HEK293 (cell line): ENCODE measurements at regions not wholly inside any gene's neighbourhood (a gene's known extent, or its start where the extent isn't known, plus 50 kb on each side); places are given as distances from the start of the nearest gene placed in this dataset.

Experiments
- CTCF ChIA-PET: fragments of 350-600 bp; formaldehyde crosslinking; extraction: SDS; loops from one replicate; lab custom pipeline; 2021; ENCODE audit warnings: antibody characterized with exemption; lab: Yijun Ruan, JAX
- POLR2A ChIA-PET: fragments of 300-600 bp; formaldehyde crosslinking; extraction: SDS; loops from one replicate; lab custom pipeline; 2020; ENCODE audit warnings: antibody characterized with exemption, inconsistent platforms; lab: Yijun Ruan, JAX
- H3K27ac ChIP-seq: fragments of 200-500 bp; sonication (Bioruptor generic); 2 replicates; pipeline ENCODE4 v1.5.1; 2014; ENCODE audit warnings: low read depth, low read length, control low read depth, inconsistent platforms; ENCODE audit errors: extremely low read depth
- H3K36me3 ChIP-seq, 2 experiments: fragments of 200-500 bp in 1 of 2; sonication (Bioruptor generic) in 1 of 2; 1 replicate in 1 of 2; 2 replicates in 1 of 2; pipeline ENCODE4 v1.5.1; 2014 to 2017; ENCODE audit warnings: inconsistent platforms in 2 of 2, low read length in 2 of 2; ENCODE audit not compliant: control insufficient read depth in 2 of 2, insufficient read depth in 1 of 2
- H3K4me1 ChIP-seq: fragments of 200-500 bp; sonication (Bioruptor generic); 2 replicates; pipeline ENCODE4 v1.5.1; 2014; ENCODE audit warnings: mild to moderate bottlenecking, low read length, inconsistent platforms; ENCODE audit not compliant: control insufficient read depth, insufficient read depth
- H3K4me3 ChIP-seq: 2 replicates; pipeline ENCODE4 v1.5.1; 2011; ENCODE audit warnings: low read depth, mild to moderate bottlenecking, control low read depth, low read length, moderate library complexity
- H3K9me3 ChIP-seq: fragments of 200-500 bp; sonication (Bioruptor generic); 2 replicates; pipeline ENCODE4 v1.5.1; 2014; ENCODE audit warnings: low read depth, low read length, inconsistent platforms; ENCODE audit not compliant: control insufficient read depth, insufficient read depth
- GLI4 ChIP-seq: fragments of 450-650 bp; formaldehyde crosslinking; IDR thresholded peaks from 2 replicates; pipeline ENCODE4 v1.5.1; 2016; ENCODE audit warnings: missing biosample characterization, missing genetic modification characterization
- HOXA7 ChIP-seq: sonication (generic); formaldehyde crosslinking; IDR thresholded peaks from 2 replicates; pipeline ENCODE4 v1.8.1; 2022; ENCODE audit warnings: missing genetic modification reagents, borderline replicate concordance
- KLF10 ChIP-seq: fragments of 450-650 bp; IDR thresholded peaks from 2 replicates; pipeline ENCODE4 v1.5.1; 2018; ENCODE audit warnings: missing biosample characterization, mild to moderate bottlenecking, missing genetic modification characterization
- ZNF114 ChIP-seq: fragments of 450-650 bp; formaldehyde crosslinking; IDR thresholded peaks from 2 replicates; pipeline ENCODE4 v1.5.0; 2017; ENCODE audit warnings: missing biosample characterization, missing genetic modification characterization
- ZNF2 ChIP-seq: fragments of 450-650 bp; formaldehyde crosslinking; IDR thresholded peaks from 2 replicates; pipeline ENCODE4 v1.5.1; 2016; ENCODE audit warnings: missing biosample characterization, missing genetic modification characterization
- ZNF211 ChIP-seq: fragments of 450-650 bp; formaldehyde crosslinking; IDR thresholded peaks from 2 replicates; pipeline ENCODE4 v1.5.1; 2016; ENCODE audit warnings: low read depth, missing biosample characterization, missing genetic modification characterization
- ZNF24 ChIP-seq: fragments of 450-650 bp; formaldehyde crosslinking; IDR thresholded peaks from 2 replicates; pipeline ENCODE4 v1.5.1; 2016; ENCODE audit warnings: missing biosample characterization, missing genetic modification characterization
- ZNF248 ChIP-seq: fragments of 450-650 bp; formaldehyde crosslinking; IDR thresholded peaks from 2 replicates; pipeline ENCODE4 v1.5.1; 2017; ENCODE audit warnings: missing biosample characterization, missing genetic modification characterization
- ZNF266 ChIP-seq: fragments of 450-650 bp; formaldehyde crosslinking; IDR thresholded peaks from 2 replicates; pipeline ENCODE4 v1.5.1; 2016; ENCODE audit warnings: missing biosample characterization, missing genetic modification characterization, low read depth
- ZNF311 ChIP-seq: fragments of 450-650 bp; formaldehyde crosslinking; IDR thresholded peaks from 2 replicates; pipeline ENCODE4 v1.5.1; 2017; ENCODE audit warnings: missing biosample characterization, missing genetic modification characterization, borderline replicate concordance
- ZNF510 ChIP-seq: fragments of 450-650 bp; formaldehyde crosslinking; IDR thresholded peaks from 2 replicates; pipeline ENCODE4 v1.5.1; 2018; ENCODE audit warnings: mild to moderate bottlenecking, missing genetic modification characterization, missing biosample characterization; ENCODE audit not compliant: insufficient replicate concordance
- ZNF561 ChIP-seq: fragments of 450-650 bp; IDR thresholded peaks from 2 replicates; pipeline ENCODE4 v1.5.1; 2018; ENCODE audit warnings: missing biosample characterization, missing genetic modification characterization, borderline replicate concordance
- ZNF621 ChIP-seq: fragments of 450-650 bp; formaldehyde crosslinking; IDR thresholded peaks from 2 replicates; pipeline ENCODE4 v1.5.1; 2017; ENCODE audit warnings: missing biosample characterization, missing genetic modification characterization
- ZNF623 ChIP-seq: fragments of 450-650 bp; formaldehyde crosslinking; IDR thresholded peaks from 2 replicates; pipeline ENCODE4 v1.5.1; 2016; ENCODE audit warnings: missing biosample characterization, missing genetic modification characterization
- ZNF629 ChIP-seq: fragments of 450-650 bp; formaldehyde crosslinking; IDR thresholded peaks from 2 replicates; pipeline ENCODE4 v1.5.1; 2017; ENCODE audit warnings: missing biosample characterization, missing genetic modification characterization
- ZNF670 ChIP-seq: fragments of 450-650 bp; formaldehyde crosslinking; IDR thresholded peaks from 2 replicates; pipeline ENCODE4 v1.5.1; 2016; ENCODE audit warnings: missing biosample characterization, missing genetic modification characterization, low read depth
- ZNF792 ChIP-seq: fragments of 450-650 bp; formaldehyde crosslinking; IDR thresholded peaks from 2 replicates; pipeline ENCODE4 v1.5.1; 2016; ENCODE audit warnings: missing biosample characterization, missing genetic modification characterization
- ZNF843 ChIP-seq: fragments of 450-650 bp; formaldehyde crosslinking; IDR thresholded peaks from 2 replicates; pipeline ENCODE4 v1.5.1; 2016; ENCODE audit warnings: missing biosample characterization, missing genetic modification characterization
- TF ChIP-seq, protein P1 (sequence below): fragments of 450-650 bp; formaldehyde crosslinking; IDR thresholded peaks from 2 replicates; pipeline ENCODE4 v1.5.1; 2016; ENCODE audit warnings: missing biosample characterization, missing genetic modification characterization
- TF ChIP-seq, protein P2 (sequence below): fragments of 450-650 bp; formaldehyde crosslinking; IDR thresholded peaks from 2 replicates; pipeline ENCODE4 v1.5.1; 2016; ENCODE audit warnings: missing biosample characterization, missing genetic modification characterization
- TF ChIP-seq, protein P3 (sequence below): IDR thresholded peaks from 2 replicates; pipeline ENCODE4 v1.6.1; 2011; ENCODE audit warnings: mild to moderate bottlenecking, low read depth, low read length, borderline replicate concordance

DNA sequence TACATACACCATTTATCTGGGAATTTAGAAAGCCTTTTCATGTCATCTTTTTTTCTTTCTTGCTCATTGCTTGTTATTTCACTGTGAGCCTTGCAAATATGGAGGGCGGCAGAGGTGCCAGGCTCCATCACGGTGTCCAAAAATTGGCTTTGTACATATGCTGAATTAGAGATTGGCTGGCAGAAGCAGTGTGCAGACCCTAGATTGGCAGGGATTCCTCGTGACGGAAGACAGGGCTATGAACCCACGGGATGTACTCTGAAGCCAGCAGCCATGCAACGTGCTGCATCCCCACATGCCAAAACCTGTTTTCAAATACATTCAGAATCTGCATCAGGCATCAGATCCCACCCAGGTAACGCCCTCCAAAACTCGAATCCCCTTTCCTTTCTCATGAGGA is 142.8 kb downstream of the ZIC5 start (continued):
- TF ChIP-seq, protein P1, sequence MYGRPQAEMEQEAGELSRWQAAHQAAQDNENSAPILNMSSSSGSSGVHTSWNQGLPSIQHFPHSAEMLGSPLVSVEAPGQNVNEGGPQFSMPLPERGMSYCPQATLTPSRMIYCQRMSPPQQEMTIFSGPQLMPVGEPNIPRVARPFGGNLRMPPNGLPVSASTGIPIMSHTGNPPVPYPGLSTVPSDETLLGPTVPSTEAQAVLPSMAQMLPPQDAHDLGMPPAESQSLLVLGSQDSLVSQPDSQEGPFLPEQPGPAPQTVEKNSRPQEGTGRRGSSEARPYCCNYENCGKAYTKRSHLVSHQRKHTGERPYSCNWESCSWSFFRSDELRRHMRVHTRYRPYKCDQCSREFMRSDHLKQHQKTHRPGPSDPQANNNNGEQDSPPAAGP (tag by site-specific recombination) = no peak
- TF ChIP-seq ZNF24 (tag by site-specific recombination) = no peak
- TF ChIP-seq ZNF621 (tag by site-specific recombination) = no peak
- no peak for TF ChIP-seq ZNF248

DNA sequence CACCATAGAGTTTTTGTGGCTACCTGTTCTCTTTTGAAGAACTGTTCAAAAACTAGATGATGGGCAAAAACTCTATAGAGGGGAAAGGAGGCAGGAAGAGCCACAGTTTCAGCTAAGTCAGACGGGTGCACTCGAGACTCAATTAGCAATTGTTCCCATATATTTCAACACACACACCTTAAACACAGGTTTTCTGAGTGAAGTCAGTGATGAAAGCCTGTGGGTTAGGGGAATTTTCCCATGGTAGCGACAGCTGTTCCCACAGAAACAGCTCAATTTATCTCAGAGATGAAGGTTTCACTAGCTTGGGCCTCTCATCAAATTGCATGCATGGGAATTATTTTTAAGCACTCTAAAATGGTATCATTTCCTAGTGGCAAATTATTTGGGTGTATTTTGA is 143.4 kb downstream of the ZIC5 start:
- H3K27ac ChIP-seq = no peak overlapping the region
- no peak for TF ChIP-seq ZNF792 (tag by site-specific recombination)
- TF ChIP-seq ZNF561 (tag by site-specific recombination) = no peak
- TF ChIP-seq ZNF211 (tag by site-specific recombination) = no peak
- no peak for TF ChIP-seq ZNF266 (tag by site-specific recombination)
- no peak for TF ChIP-seq ZNF510
- TF ChIP-seq, all 188 proteins: peak for 0
- CTCF ChIA-PET = no interaction called here
- Histone ChIP-seq H3K4me1 (no peaks in the 10 kb centered on the region), H3K4me3 (no peak overlapping the region), H3K9me3 (no peaks in the 10 kb centered on the region), H3K36me3 (no peaks in the 10 kb centered on the region)
- POLR2A ChIA-PET = no interaction called here

DNA sequence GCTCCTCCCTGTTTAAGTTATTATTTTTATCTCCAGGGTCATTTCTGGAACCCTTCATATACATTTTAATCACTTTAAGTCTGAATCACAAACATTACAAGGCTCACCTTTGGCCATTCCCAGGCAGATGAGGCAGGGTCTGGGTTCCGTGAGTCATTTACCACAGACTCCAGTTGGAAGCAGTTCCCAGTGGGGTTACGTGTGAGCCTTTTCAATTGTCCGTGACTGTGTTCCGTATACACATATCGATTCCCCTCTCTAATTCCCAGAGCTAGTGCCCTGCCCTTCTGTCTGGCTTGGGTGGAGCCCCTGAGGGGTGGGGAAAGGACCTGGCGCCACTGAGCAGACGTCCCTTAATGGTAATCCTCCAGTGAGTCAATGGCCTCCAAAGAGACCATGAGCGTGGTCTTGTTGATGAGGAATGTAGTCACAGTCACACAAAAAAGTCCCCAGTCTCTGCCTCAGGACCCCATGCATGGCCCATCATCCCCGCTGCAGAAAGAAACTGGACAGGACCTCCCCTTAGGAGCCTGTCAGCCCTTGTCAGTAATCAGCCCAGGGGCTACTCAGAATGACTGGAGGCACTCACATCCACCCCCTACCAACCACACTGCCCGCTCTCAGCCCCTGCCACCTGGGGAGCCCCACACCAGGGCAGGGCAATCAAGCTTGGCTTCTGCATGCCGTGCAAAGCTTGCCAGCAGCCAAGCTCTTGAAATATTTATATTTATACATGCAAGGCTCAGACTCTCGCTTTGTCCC is 144.4 kb downstream of the ZIC5 start:
- no peaks in the 10 kb centered on the region for H3K4me1 ChIP-seq
- TF ChIP-seq ZNF311 (tag by site-specific recombination) = no peak
- TF ChIP-seq, protein P2, sequence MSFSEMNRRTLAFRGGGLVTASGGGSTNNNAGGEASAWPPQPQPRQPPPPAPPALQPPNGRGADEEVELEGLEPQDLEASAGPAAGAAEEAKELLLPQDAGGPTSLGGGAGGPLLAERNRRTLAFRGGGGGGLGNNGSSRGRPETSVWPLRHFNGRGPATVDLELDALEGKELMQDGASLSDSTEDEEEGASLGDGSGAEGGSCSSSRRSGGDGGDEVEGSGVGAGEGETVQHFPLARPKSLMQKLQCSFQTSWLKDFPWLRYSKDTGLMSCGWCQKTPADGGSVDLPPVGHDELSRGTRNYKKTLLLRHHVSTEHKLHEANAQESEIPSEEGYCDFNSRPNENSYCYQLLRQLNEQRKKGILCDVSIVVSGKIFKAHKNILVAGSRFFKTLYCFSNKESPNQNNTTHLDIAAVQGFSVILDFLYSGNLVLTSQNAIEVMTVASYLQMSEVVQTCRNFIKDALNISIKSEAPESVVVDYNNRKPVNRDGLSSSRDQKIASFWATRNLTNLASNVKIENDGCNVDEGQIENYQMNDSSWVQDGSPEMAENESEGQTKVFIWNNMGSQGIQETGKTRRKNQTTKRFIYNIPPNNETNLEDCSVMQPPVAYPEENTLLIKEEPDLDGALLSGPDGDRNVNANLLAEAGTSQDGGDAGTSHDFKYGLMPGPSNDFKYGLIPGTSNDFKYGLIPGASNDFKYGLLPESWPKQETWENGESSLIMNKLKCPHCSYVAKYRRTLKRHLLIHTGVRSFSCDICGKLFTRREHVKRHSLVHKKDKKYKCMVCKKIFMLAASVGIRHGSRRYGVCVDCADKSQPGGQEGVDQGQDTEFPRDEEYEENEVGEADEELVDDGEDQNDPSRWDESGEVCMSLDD (tag by site-specific recombination) = no peak
- no peak for TF ChIP-seq ZNF670 (tag by site-specific recombination)
- no peak for TF ChIP-seq ZNF2 (tag by site-specific recombination)
- TF ChIP-seq GLI4 (tag by site-specific recombination) = no peak
- no peak for TF ChIP-seq HOXA7
- TF ChIP-seq ZNF843 (tag by site-specific recombination) = no peak
- TF ChIP-seq ZNF114 (tag by site-specific recombination) = no peak
- TF ChIP-seq, protein P3, sequence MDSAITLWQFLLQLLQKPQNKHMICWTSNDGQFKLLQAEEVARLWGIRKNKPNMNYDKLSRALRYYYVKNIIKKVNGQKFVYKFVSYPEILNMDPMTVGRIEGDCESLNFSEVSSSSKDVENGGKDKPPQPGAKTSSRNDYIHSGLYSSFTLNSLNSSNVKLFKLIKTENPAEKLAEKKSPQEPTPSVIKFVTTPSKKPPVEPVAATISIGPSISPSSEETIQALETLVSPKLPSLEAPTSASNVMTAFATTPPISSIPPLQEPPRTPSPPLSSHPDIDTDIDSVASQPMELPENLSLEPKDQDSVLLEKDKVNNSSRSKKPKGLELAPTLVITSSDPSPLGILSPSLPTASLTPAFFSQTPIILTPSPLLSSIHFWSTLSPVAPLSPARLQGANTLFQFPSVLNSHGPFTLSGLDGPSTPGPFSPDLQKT = no peak
- TF ChIP-seq ZNF623 (tag by site-specific recombination) = no peak
- no peak for TF ChIP-seq ZNF629
- no peak for TF ChIP-seq KLF10
- ChIA-PET POLR2A (no interaction called here), CTCF (interaction anchor here (0.8 kb wide), 1 partner anchor 171 kb away, joined by 3 read pairs; no protein-coding TSS in a partner anchor)
- no peak overlapping the region for H3K27ac ChIP-seq
- H3K9me3 ChIP-seq = no peaks in the 10 kb centered on the region
- no peak overlapping the region for H3K4me3 ChIP-seq
- no peaks in the 10 kb centered on the region for H3K36me3 ChIP-seq
